Left lobe of liver (tissue), 2 donors: ENCODE measurements at regions not wholly inside any gene's neighbourhood (a gene's known extent, or its start where the extent isn't known, plus 50 kb on each side); places are given as distances from the start of the nearest gene placed in this dataset.

ENCODE experiments used
- ATAC-seq: fragments of 200-7000 bp; cut with Tn5 transposase; one replicate; pipeline ENCODE4 v1.9.1; 2020; ENCODE audit warnings: mild to moderate bottlenecking, moderate library complexity
- DNase-seq: peaks from one replicate; pipeline ENCODE4 v3.0.0-alpha.2; 2020; ENCODE audit warnings: low spot score
- donor health status: DM: no; HTN: no; CAD: no; lungs with moderate emphysema.
- donor health status: DM: no; HTN: yes; CAD: no.

DNA sequence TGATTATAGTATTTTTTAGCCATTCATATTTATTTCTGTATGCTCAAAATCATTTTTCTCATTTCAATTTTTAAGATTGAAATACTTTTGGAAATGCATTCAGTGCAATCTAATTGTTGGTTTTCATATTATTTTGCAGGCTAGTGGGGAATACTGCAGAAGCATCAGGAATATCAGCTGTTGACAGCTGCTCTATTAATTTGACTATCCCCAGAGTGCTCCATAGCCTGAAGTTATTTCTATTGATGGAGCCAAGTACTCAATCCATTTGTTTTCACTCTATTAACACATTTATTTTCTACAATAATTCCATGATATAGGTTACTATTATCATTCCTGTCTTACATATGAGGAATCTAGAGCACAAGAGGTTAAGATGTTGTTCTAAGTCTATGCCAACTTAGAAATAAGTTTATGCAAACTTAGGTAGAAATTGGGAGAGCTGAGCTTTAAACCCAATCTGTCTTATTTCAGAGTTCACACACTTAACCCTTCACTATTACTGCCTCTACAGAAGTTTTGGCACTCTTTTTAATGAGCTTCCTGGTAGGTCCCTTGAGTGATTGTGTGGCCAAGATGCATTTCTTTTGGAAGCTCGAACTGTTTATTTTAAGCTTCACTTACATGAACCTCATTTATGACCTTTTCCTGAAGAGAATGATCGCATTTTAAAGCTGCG lies 65.6 kb upstream of the PCDH18 start:
- no peak for ATAC-seq
- no peak for DNase-seq

DNA sequence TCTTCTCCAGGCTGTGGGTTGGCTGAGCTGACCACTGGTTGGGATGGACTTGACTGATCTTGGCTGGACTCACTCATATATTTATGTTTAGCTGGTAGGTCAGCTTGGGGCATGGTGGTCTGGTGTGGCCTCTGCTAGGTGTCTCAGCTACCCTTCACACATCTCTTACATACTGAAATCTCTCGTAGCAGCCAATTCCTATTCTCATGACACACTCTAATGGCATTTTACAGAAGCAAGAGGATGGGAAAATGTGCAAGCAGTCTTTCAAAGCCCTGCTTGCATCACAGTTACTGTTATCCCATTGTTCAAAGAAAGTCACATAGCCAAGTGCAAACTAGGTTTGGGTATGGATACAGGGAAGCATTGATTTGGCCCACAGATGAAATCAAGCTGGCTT lies 55.5 kb upstream of the PCDH18 start:
- ATAC-seq: no peak

GRCh38 chr4:137583671-137584070 lies 51.4 kb upstream of the PCDH18 start:
- ATAC-seq: no peak
- no peak for DNase-seq

More for the DNA sequence above, 55.5 kb upstream of the PCDH18 start:
- DNase-seq: no peak
